Parathyroid adenoma (tissue), 2 donors: ENCODE measurements at regions not wholly inside any gene's neighbourhood (a gene's known extent, or its start where the extent isn't known, plus 50 kb on each side); places are given as distances from the start of the nearest gene placed in this dataset.

ENCODE experiments used
- H2AFZ ChIP-seq: fragments of 300-600 bp; sonication (generic); one replicate; pipeline ENCODE4 v1.7.0; 2017; ENCODE audit warnings: antibody characterized with exemption, mild to moderate bottlenecking
- H3K27ac ChIP-seq: fragments of 300-600 bp; sonication (generic); one replicate; pipeline ENCODE4 v1.7.0; 2017
- H3K27me3 ChIP-seq: fragments of 300-600 bp; sonication (generic); one replicate; pipeline ENCODE4 v1.7.0; 2017; ENCODE audit warnings: low read length; ENCODE audit not compliant: control insufficient read depth, insufficient read depth
- H3K36me3 ChIP-seq: fragments of 300-600 bp; sonication (generic); one replicate; pipeline ENCODE4 v1.7.0; 2017; ENCODE audit warnings: low read length; ENCODE audit not compliant: control insufficient read depth, insufficient read depth
- H3K4me1 ChIP-seq: fragments of 300-600 bp; sonication (generic); one replicate; pipeline ENCODE4 v1.7.0; 2017; ENCODE audit warnings: control low read depth
- H3K4me2 ChIP-seq: fragments of 300-600 bp; sonication (generic); one replicate; pipeline ENCODE4 v1.7.0; 2017; ENCODE audit warnings: low read length
- H3K4me3 ChIP-seq: fragments of 300-600 bp; sonication (generic); one replicate; pipeline ENCODE4 v1.7.0; 2017; ENCODE audit warnings: low read depth, low read length
- H3K79me2 ChIP-seq: fragments of 300-600 bp; sonication (generic); one replicate; pipeline ENCODE4 v1.7.0; 2017; ENCODE audit warnings: control low read depth
- H3K9ac ChIP-seq: fragments of 300-600 bp; sonication (generic); one replicate; pipeline ENCODE4 v1.7.0; 2017; ENCODE audit warnings: mild to moderate bottlenecking
- H3K9me3 ChIP-seq: fragments of 300-600 bp; sonication (generic); one replicate; pipeline ENCODE4 v1.7.0; 2017; ENCODE audit warnings: low read length; ENCODE audit not compliant: control insufficient read depth
- CTCF ChIP-seq: fragments of 300-600 bp; sonication (generic); IDR thresholded peaks from one replicate; pipeline ENCODE4 v1.7.0; 2017; ENCODE audit warnings: antibody characterized with exemption, mild to moderate bottlenecking
- donor health status: primary hyperparathyroidism.

- Histone ChIP-seq H3K36me3 (no peaks in the 10 kb centered on the region), H3K9me3 (no peaks in the 10 kb centered on the region), H3K27ac (no peak overlapping the region), H3K9ac (no peak overlapping the region), H2AFZ (no peak overlapping the region), H3K4me3 (no peak overlapping the region), H3K4me1 (peaks cover 10% of the 10 kb centered on the region), H3K4me2 (no peak overlapping the region), H3K79me2 (peaks cover 11% of the 10 kb centered on the region), H3K27me3 (no peaks in the 10 kb centered on the region)
- TF ChIP-seq CTCF, result no peak
Observed at GRCh38 chr16:85381738-85382592, 231.2 kb upstream of the GSE1 start.

DNA sequence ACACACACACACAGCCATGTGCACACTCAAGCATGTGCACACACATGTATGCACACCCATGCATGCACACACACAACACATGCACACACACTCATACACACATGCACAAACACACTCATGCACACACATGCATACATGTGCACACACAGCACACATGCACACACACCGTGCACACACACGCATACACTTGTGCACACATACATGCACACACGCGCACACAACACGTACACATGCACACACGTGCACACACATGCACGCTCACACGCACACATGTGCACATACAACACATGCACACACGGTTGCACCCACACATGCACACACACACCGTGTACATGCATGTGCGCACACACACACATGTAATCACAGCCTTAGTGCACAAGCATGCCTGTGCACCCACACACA lies 230.4 kb upstream of the GSE1 start:
- Histone ChIP-seq H3K27me3 (no peaks in the 10 kb centered on the region), H3K36me3 (no peaks in the 10 kb centered on the region), H3K4me3 (no peak overlapping the region), H3K79me2 (peaks cover 7% of the 10 kb centered on the region), H3K4me1 (peaks cover 10% of the 10 kb centered on the region), H3K9ac (no peak overlapping the region), H2AFZ (no peak overlapping the region), H3K9me3 (no peaks in the 10 kb centered on the region), H3K4me2 (no peak overlapping the region), H3K27ac (no peak overlapping the region)
- TF ChIP-seq CTCF, result no peak

DNA sequence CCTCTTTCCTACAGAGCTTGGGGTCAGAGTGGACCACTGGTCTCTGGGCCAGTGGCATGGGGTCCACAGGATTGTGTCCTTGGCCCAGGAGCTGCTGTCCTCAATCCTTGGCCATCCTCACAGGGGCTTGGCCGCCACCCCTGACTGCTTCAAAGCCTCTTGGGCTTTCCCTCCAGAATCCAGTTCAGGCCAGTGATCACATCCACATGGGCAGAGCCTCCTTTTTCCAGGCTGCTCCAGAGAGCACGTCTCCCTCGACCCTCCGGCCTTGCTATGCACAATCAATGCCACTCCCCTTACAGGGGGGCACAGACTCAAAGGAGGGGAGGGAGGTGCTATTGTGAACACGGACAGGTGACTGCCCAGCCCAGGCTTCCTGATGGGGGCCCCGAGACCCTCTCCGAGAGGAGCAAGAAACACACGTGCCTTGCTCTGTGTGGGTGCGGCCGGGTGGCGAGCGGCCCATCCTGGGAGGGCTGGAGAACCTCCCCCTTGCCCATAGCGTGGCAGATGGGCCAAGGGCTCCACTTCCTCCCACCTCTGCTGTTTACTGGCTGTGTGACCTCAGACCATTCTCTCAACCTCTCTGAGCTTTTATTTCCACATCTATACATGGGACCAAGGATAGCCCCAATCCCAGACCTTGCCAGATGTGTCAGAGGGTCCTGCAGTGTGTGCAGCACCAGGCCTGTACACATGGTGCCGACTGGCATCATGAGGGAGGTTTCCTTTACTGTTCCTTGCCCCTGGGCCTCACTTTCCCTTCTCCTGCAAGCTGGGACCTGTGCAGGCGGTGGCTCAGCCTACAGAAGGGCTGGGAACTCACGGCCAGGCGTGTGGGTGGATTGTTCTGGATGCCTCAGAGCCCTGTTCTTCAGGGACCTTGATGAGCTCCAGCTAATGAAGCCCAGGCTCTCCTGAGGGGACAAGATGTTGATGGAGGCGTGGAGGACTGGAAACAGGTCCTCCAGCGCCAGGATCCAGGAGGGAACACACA lies 229.0 kb upstream of the GSE1 start:
- Histone ChIP-seq H3K9ac (no peak overlapping the region), H3K4me1 (peaks cover 10% of the 10 kb centered on the region), H3K4me2 (no peak overlapping the region), H3K27me3 (no peaks in the 10 kb centered on the region), H3K79me2 (peaks cover 2% of the 10 kb centered on the region), H3K9me3 (no peaks in the 10 kb centered on the region), H2AFZ (no peak overlapping the region), H3K4me3 (no peak overlapping the region), H3K36me3 (no peaks in the 10 kb centered on the region), H3K27ac (no peak overlapping the region)
- TF ChIP-seq CTCF, result no peak

- no peak overlapping the region for H3K4me2 ChIP-seq
- no peak overlapping the region for H2AFZ ChIP-seq
- no peak overlapping the region for H3K9ac ChIP-seq
- H3K4me1 ChIP-seq, result peaks cover 10% of the 10 kb centered on the region
- H3K4me3 ChIP-seq, result no peak overlapping the region
- H3K36me3 ChIP-seq, result no peaks in the 10 kb centered on the region
- no peaks in the 10 kb centered on the region for H3K27me3 ChIP-seq
- no peak overlapping the region for H3K27ac ChIP-seq
- H3K9me3 ChIP-seq, result no peaks in the 10 kb centered on the region
- TF ChIP-seq CTCF, result no peak
- peaks cover 2% of the 10 kb centered on the region for H3K79me2 ChIP-seq
Observed at GRCh38 chr16:85384833-85385462, 228.2 kb upstream of the GSE1 start.
